A549 (cell line): ENCODE measurements at regions not wholly inside any gene's neighbourhood (a gene's known extent, or its start where the extent isn't known, plus 50 kb on each side); places are given as distances from the start of the nearest gene placed in this dataset.
"Not testable (repeated sequence)": the region's sequence is repeated elsewhere in the genome, so short reads cannot be mapped to it uniquely, and the experiment has no call there.

Source experiments
- ATAC-seq, 2 experiments: fragments of 200-7000 bp in 1 of 2; fragments of >200 bp in 1 of 2; cut with Nextera tagmentation in 1 of 2; cut with Tn5 transposase in 1 of 2; 3 replicates each; pipeline versions ENCODE4 v1.8.0 to v1.9.1; 2018 to 2020; ENCODE audit warnings: mild to moderate bottlenecking in 1 of 2, moderate library complexity in 1 of 2
- CTCF ChIA-PET: fragments of 300-600 bp; sonication (Branson Sonifier 250); formaldehyde crosslinking; extraction: SDS; loops from one replicate; lab custom pipeline; 2021; ENCODE audit warnings: antibody characterized with exemption, inconsistent platforms; lab: Yijun Ruan, JAX
- POLR2A ChIA-PET: fragments of 350-600 bp; formaldehyde crosslinking; extraction: SDS; loops from one replicate; lab custom pipeline; 2021; ENCODE audit warnings: antibody characterized with exemption, inconsistent platforms; lab: Yijun Ruan, JAX
- DNase-seq, 2 experiments: peaks; one replicate each; pipeline versions ENCODE4 v3.0.0 to v3.0.0-alpha.2; 2011 to 2016; ENCODE audit warnings: low read depth in 1 of 2, low spot score in 1 of 2
- FAIRE-seq: peaks from 2 replicates; lab custom pipeline; 2011; peaks lifted over from hg19 to GRCh38; lab: Jason Lieb, UNC
- H3K27ac ChIP-seq, 2 experiments: fragments of >200 bp; sonication (Bioruptor Twin); formaldehyde crosslinking; 3 replicates each; pipeline ENCODE4 v1.5.1; 2016 to 2017
- H3K4me1 ChIP-seq: fragments of >200 bp; sonication (Bioruptor Twin); formaldehyde crosslinking; 3 replicates; pipeline ENCODE4 v1.6.1; 2016
- H3K4me2 ChIP-seq: fragments of >200 bp; sonication (Bioruptor Twin); formaldehyde crosslinking; 3 replicates; pipeline ENCODE4 v1.6.1; 2016
- H3K4me3 ChIP-seq: fragments of >200 bp; sonication (Bioruptor Twin); formaldehyde crosslinking; 3 replicates; pipeline ENCODE4 v1.5.1; 2016
- H3K9me3 ChIP-seq: fragments of >200 bp; sonication (Bioruptor Twin); formaldehyde crosslinking; 3 replicates; pipeline ENCODE4 v1.6.1; 2016
- BHLHE40 ChIP-seq: IDR thresholded peaks from 2 replicates; pipeline ENCODE4 v1.6.1; 2012; ENCODE audit warnings: low read depth, low read length, inconsistent platforms
- CBX2 ChIP-seq: fragments of 200-600 bp; sonication (generic); IDR thresholded peaks from 2 replicates; pipeline ENCODE4 v1.6.1; 2016; ENCODE audit warnings: low read depth, mild to moderate bottlenecking, borderline replicate concordance
- CBX8 ChIP-seq: fragments of 200-600 bp; sonication (generic); IDR thresholded peaks from 2 replicates; pipeline ENCODE4 v1.6.1; 2016
- CHD2 ChIP-seq: fragments of 150-350 bp; IDR thresholded peaks from 2 replicates; pipeline ENCODE4 v1.6.1; 2014; ENCODE audit warnings: low read length; ENCODE audit not compliant: partially characterized antibody
- EHF ChIP-seq: fragments of 250-450 bp; sonication (Bioruptor Pico); IDR thresholded peaks from 2 replicates; pipeline ENCODE4 v1.5.0; 2020; ENCODE audit warnings: mild to moderate bottlenecking
- EP300 ChIP-seq, 2 experiments: fragments of >200 bp; sonication (Bioruptor Twin); formaldehyde crosslinking; IDR thresholded peaks; 2 replicates in 1 of 2; 3 replicates in 1 of 2; pipeline ENCODE4 v1.6.1; 2016 to 2017
- FOSL2 ChIP-seq, 2 experiments: fragments of 450-650 bp in 1 of 2; fragments of >200 bp in 1 of 2; sonication (Bioruptor Twin) in 1 of 2; formaldehyde crosslinking; IDR thresholded peaks; 2 replicates each; pipeline versions ENCODE4 v1.5.0 to v1.6.1; 2016 to 2020; ENCODE audit warnings: mild to moderate bottlenecking in 1 of 2, moderate library complexity in 1 of 2
- FOXS1 ChIP-seq: fragments of 250-450 bp; sonication (Bioruptor Pico); IDR thresholded peaks from 2 replicates; pipeline ENCODE4 v1.5.0; 2020; ENCODE audit warnings: mild to moderate bottlenecking, moderate library complexity
- GATA3 ChIP-seq: IDR thresholded peaks from 2 replicates; pipeline ENCODE4 v1.6.1; 2012; ENCODE audit warnings: borderline replicate concordance
- HOXA7 ChIP-seq: fragments of 250-450 bp; sonication (Bioruptor Pico); IDR thresholded peaks from 2 replicates; pipeline ENCODE4 v1.5.0; 2020; ENCODE audit warnings: mild to moderate bottlenecking, moderate library complexity
- HOXB5 ChIP-seq: fragments of 250-450 bp; sonication (Bioruptor Pico); IDR thresholded peaks from 2 replicates; pipeline ENCODE4 v1.5.0; 2020; ENCODE audit warnings: mild to moderate bottlenecking, moderate library complexity
- JUNB ChIP-seq: fragments of >200 bp; sonication (Bioruptor Twin); formaldehyde crosslinking; IDR thresholded peaks from 2 replicates; pipeline ENCODE4 v1.6.1; 2016
- KDM1A ChIP-seq: fragments of 200-600 bp; sonication (generic); IDR thresholded peaks from 2 replicates; pipeline ENCODE4 v1.6.1; 2016; ENCODE audit warnings: low read depth, mild to moderate bottlenecking
- KDM5A ChIP-seq: fragments of 200-600 bp; sonication (generic); IDR thresholded peaks from 2 replicates; pipeline ENCODE4 v1.6.1; 2016; ENCODE audit warnings: antibody characterized with exemption, mild to moderate bottlenecking
- MYC ChIP-seq: IDR thresholded peaks from 2 replicates; pipeline ENCODE4 v1.6.1; 2012; ENCODE audit warnings: mild to moderate bottlenecking, inconsistent platforms, low read length, improper control_type of control experiment, borderline replicate concordance
- NPAS2 ChIP-seq: fragments of 250-450 bp; sonication (Bioruptor Pico); IDR thresholded peaks from 2 replicates; pipeline ENCODE4 v1.8.0; 2022; ENCODE audit warnings: mild to moderate bottlenecking, moderate library complexity, borderline replicate concordance
- NR3C1 ChIP-seq: fragments of >200 bp; sonication (Bioruptor Twin); formaldehyde crosslinking; IDR thresholded peaks from 3 replicates; pipeline ENCODE4 v1.6.1; 2017
- PHF8 ChIP-seq: fragments of 200-600 bp; sonication (generic); IDR thresholded peaks from 2 replicates; pipeline ENCODE4 v1.6.1; 2016; ENCODE audit warnings: low read depth, mild to moderate bottlenecking, antibody characterized with exemption, moderate library complexity, borderline replicate concordance
- POLR2A ChIP-seq: IDR thresholded peaks from 2 replicates; pipeline ENCODE4 v1.6.1; 2012; ENCODE audit warnings: mild to moderate bottlenecking, low read length
- SMC3 ChIP-seq: fragments of >200 bp; sonication (Bioruptor Twin); formaldehyde crosslinking; IDR thresholded peaks from 3 replicates; pipeline ENCODE4 v1.6.1; 2018; ENCODE audit warnings: inconsistent platforms
- ZNF302 ChIP-seq: fragments of 250-450 bp; sonication (Bioruptor Pico); IDR thresholded peaks from 2 replicates; pipeline ENCODE4 v1.9.0; 2021; ENCODE audit warnings: inconsistent platforms, mild to moderate bottlenecking, moderate library complexity
- WGBS: methylation state at CpG from one replicate; pipeline ENCODE4 v1.1.6; 2017; ENCODE audit errors: missing lambda C conversion rate; 5-methylcytosine and 5-hydroxymethylcytosine counted together
- TF ChIP-seq, protein P1 (sequence below): IDR thresholded peaks from 2 replicates; pipeline ENCODE4 v1.6.1; 2012
- TF ChIP-seq, protein P2 (sequence below): fragments of 250-450 bp; sonication (Bioruptor Pico); IDR thresholded peaks from 2 replicates; pipeline ENCODE4 v1.5.0; 2020; ENCODE audit warnings: low read depth, mild to moderate bottlenecking, moderate library complexity
- TF ChIP-seq, protein P3 (sequence below): fragments of 450-650 bp; IDR thresholded peaks from 2 replicates; pipeline ENCODE4 v1.6.1; 2014; ENCODE audit warnings: antibody characterized with exemption
- TF ChIP-seq, protein P4 (sequence below): fragments of >200 bp; sonication (Bioruptor Twin); formaldehyde crosslinking; IDR thresholded peaks from 3 replicates; pipeline ENCODE4 v1.6.1; 2016
- TF ChIP-seq, protein P5 (sequence below): fragments of >200 bp; sonication (Bioruptor Twin); formaldehyde crosslinking; IDR thresholded peaks from 2 replicates; pipeline ENCODE4 v1.6.1; 2016

DNA sequence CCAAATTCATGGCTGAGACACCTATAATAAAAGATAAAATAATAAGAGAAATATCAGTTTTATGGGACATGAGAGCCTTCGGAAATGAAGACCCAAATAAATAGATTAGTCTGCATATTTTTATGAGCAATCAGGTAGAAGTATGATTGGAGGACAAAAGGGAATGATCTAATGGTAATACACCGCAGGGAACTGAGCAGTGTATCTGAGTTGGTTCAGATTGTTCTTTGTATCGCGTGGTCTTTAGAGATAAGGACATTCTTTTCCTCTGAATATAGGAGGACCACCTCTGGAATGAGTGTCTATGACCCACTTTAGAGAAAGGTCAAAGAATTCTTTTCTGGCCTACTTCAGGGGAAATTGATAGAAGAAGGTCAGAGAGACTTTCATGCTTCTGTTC is 801.8 kb upstream of the CHD1 start:
- ATAC-seq, DNase-seq, H3K4me1 ChIP-seq, H3K4me2 ChIP-seq, POLR2A ChIA-PET, CTCF ChIA-PET, H3K27ac ChIP-seq, H3K9me3 ChIP-seq, H3K4me3 ChIP-seq: not testable (repeated sequence)
- WGBS, result 46% methylated on average over 4 of the region's 4 CpGs
- peak; percentile 77 for FAIRE-seq

DNA sequence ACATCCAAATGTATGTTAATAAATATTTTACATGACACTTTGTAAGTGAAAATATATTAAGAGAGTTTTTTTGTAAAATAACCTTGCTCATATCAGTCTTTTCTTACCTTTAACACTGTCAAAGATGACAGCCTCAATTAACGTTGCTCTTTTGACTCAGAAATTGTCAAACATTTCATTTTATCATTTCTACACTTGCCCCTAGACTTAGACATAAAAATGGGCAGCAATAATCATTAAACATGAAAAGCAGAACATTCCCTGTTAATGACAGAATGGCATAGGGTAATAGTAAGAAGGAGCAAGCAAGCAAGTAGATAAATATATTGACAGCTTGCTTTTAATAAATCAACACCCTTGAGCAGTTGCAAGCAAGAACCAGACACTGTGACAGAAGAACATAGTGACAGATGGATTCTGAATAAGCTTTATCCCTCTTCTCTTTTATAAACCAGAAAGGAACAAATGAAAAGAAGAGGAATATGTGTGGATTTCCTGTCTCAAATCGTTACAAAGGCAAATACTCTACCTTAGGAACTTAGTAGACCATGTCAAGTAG is 796.0 kb upstream of the CHD1 start:
- Histone ChIP-seq H3K4me3 (no peak overlapping the region), H3K4me1 (no peaks in the 10 kb centered on the region), H3K4me2 (no peak overlapping the region), H3K9me3 (no peaks in the 10 kb centered on the region), H3K27ac (no peak overlapping the region)
- DNase-seq, result no peak
- WGBS, result 0% methylated on average over 2 of the region's 2 CpGs
- ChIA-PET CTCF (no interaction called here), POLR2A (no interaction called here)
- ATAC-seq, result no peak
- TF ChIP-seq HOXA7 (CRISPR knock-in tag), result no peak
- TF ChIP-seq HOXB5 (CRISPR knock-in tag), result no peak
- TF ChIP-seq MYC, result no peak
- no peak for TF ChIP-seq CBX2
- no peak for TF ChIP-seq NPAS2 (CRISPR knock-in tag)
- TF ChIP-seq NR3C1, result no peak
- TF ChIP-seq POLR2A, result no peak
- TF ChIP-seq KDM1A, result no peak
- no peak for TF ChIP-seq GATA3
- TF ChIP-seq CBX8, result no peak
- TF ChIP-seq SMC3, result no peak
- TF ChIP-seq, protein P1, sequence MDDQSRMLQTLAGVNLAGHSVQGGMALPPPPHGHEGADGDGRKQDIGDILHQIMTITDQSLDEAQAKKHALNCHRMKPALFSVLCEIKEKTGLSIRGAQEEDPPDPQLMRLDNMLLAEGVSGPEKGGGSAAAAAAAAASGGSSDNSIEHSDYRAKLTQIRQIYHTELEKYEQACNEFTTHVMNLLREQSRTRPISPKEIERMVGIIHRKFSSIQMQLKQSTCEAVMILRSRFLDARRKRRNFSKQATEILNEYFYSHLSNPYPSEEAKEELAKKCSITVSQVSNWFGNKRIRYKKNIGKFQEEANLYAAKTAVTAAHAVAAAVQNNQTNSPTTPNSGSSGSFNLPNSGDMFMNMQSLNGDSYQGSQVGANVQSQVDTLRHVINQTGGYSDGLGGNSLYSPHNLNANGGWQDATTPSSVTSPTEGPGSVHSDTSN, result no peak
- no peak for TF ChIP-seq CHD2
- TF ChIP-seq PHF8, result no peak
- no peak for TF ChIP-seq ZNF302 (CRISPR knock-in tag)
- no peak for TF ChIP-seq FOXS1 (CRISPR knock-in tag)
- TF ChIP-seq KDM5A, result no peak
- TF ChIP-seq, protein P2, sequence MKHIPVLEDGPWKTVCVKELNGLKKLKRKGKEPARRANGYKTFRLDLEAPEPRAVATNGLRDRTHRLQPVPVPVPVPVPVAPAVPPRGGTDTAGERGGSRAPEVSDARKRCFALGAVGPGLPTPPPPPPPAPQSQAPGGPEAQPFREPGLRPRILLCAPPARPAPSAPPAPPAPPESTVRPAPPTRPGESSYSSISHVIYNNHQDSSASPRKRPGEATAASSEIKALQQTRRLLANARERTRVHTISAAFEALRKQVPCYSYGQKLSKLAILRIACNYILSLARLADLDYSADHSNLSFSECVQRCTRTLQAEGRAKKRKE (CRISPR knock-in tag), result no peak
- no peak for TF ChIP-seq EP300 (IDR thresholded peaks at IDR 0.05)
- no peak for TF ChIP-seq FOSL2 (IDR thresholded peaks at IDR 0.05)
- no peak for TF ChIP-seq FOSL2 (CRISPR knock-in tag; IDR thresholded peaks at IDR 0.05)
- no peak for FAIRE-seq

DNA sequence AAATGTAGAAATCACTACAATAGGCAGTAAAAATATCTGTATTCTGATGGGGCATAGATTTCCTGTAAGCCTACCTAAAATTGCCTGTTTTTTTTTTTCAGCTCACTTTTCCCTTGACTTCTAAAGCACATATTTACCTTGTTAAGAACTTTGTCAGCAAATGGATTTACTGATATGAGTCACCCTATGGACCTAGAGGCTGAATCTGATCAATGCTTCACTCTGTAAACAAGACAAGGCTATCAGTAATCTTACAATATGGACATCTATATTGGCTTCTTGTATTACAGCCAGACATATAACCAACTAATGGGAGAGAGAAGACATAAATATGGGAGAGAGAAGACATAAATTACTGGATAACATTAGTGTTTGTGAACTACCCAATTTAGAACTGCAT is 792.7 kb upstream of the CHD1 start:
- DNase-seq (no peak), FAIRE-seq (no peak), ATAC-seq (no peak)
- H3K4me3 ChIP-seq, result no peak overlapping the region
- ChIA-PET CTCF (no interaction called here), POLR2A (no interaction called here)
- no peak overlapping the region for H3K27ac ChIP-seq
- no peak for TF ChIP-seq EHF (CRISPR knock-in tag)
- TF ChIP-seq NR3C1, result no peak
- TF ChIP-seq FOSL2 (IDR thresholded peaks at IDR 0.05), result no peak
- no peak for TF ChIP-seq FOSL2 (CRISPR knock-in tag; IDR thresholded peaks at IDR 0.05)
- TF ChIP-seq, protein P3, sequence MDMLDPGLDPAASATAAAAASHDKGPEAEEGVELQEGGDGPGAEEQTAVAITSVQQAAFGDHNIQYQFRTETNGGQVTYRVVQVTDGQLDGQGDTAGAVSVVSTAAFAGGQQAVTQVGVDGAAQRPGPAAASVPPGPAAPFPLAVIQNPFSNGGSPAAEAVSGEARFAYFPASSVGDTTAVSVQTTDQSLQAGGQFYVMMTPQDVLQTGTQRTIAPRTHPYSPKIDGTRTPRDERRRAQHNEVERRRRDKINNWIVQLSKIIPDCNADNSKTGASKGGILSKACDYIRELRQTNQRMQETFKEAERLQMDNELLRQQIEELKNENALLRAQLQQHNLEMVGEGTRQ, result no peak
- no peak for TF ChIP-seq ZNF302 (CRISPR knock-in tag)
- TF ChIP-seq, protein P4, sequence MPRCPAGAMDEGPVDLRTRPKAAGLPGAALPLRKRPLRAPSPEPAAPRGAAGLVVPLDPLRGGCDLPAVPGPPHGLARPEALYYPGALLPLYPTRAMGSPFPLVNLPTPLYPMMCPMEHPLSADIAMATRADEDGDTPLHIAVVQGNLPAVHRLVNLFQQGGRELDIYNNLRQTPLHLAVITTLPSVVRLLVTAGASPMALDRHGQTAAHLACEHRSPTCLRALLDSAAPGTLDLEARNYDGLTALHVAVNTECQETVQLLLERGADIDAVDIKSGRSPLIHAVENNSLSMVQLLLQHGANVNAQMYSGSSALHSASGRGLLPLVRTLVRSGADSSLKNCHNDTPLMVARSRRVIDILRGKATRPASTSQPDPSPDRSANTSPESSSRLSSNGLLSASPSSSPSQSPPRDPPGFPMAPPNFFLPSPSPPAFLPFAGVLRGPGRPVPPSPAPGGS, result no peak
- TF ChIP-seq BHLHE40, result no peak
- TF ChIP-seq JUNB, result no peak
- TF ChIP-seq, protein P5, sequence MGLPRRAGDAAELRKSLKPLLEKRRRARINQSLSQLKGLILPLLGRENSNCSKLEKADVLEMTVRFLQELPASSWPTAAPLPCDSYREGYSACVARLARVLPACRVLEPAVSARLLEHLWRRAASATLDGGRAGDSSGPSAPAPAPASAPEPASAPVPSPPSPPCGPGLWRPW, result no peak
- no peak overlapping the region for H3K4me2 ChIP-seq
- no peaks in the 10 kb centered on the region for H3K9me3 ChIP-seq
- H3K4me1 ChIP-seq, result no peaks in the 10 kb centered on the region
